Brain pericyte (primary cell): ENCODE measurements at regions not wholly inside any gene's neighbourhood (a gene's known extent, or its start where the extent isn't known, plus 50 kb on each side); places are given as distances from the start of the nearest gene placed in this dataset.
"Not testable (repeated sequence)": the region's sequence is repeated elsewhere in the genome, so short reads cannot be mapped to it uniquely, and the experiment has no call there.

Experiments used
- DNase-seq: peaks from one replicate; pipeline ENCODE4 v3.0.0-alpha.2; 2012; ENCODE audit warnings: low read depth, low spot score

DNA sequence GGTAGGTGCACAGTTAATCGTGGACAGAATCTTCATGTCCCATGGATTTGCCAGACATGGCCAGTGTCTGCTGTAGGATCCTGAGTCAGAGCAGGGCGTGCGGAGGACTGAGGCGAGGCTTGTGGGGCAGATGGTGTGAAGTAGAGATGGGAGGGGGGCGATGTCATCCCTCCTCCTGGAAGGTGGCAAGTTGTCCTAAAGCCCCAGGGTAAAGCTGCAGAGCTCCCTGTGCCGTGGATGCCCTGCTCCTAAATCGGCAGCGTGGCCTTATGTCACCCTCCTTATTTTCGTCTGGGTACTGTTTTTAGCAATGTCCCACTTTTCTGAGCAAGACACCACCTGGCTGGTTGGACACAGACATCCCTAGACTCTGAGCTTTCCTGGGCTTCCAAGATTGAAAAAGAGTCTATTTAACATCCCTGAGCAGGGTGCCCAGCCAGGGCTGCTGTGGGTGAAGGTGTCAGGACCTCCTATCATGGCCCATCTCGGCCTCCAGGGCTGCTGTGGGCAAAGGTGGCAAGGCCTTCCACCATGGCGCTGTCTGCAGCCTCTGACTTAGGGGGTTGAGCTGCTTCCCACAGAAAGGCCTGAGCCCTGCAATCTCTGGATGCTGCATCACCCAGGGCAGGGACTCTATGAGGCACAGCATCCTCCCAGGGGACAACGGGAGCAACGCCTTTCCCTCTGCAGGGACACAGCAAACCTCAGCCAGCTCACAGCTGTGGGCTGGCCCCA, 145.4 kb downstream of the TTLL2 start:
- DNase-seq = no peak

DNA sequence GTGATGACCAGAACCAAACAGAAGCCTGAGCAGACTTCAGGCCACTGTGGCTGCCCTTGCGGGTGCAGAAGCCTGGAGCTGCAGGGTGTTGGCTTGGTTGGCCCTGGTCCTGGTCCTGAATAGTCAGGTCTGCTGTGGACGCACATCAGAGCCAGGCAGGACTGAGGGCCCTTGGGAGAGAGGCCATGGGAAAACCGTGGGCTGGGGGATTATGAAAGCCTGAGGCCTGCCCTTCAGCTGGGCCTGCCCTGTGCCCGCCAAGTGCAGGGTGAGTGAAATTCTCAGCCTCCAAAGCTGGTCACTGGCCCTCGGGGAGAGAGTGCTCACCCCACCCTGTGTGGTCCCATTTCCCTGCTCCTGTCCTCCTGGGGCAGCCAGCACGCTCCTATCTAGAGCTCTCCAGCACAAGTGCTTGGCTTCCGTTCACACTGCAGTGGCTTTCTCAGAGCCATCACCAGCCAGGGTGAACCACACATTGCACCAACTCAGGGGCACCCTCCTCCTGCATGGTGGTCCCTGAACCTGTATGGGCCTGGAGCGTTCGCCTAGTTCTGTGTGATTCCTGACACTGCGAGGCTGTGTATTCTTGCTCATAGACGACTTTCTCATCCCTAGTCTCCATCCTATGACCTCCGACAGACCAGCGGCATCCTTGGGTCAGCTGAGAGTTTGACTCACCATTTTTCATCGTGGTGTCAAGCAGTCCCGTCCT, 146.1 kb downstream of the TTLL2 start:
- no peak for DNase-seq

DNA sequence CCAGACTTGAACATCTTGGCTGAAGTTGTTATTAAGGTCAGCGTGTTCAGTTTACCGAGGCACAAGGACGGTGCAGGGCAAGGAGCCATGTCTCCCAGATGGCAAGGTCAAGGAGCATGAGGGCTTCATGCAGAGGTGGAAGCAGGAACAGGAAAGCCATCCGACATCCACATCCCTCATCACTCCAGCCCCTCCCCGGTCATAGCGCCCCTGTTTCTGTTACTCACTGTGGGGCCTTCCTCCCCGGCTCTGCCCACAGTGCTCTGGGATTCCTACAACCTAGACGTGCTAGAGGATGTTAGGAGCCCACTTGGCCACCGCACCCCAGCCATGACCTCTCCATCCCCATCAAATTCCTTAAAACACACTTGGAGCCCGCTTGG, 146.7 kb downstream of the TTLL2 start:
- no peak for DNase-seq

DNA sequence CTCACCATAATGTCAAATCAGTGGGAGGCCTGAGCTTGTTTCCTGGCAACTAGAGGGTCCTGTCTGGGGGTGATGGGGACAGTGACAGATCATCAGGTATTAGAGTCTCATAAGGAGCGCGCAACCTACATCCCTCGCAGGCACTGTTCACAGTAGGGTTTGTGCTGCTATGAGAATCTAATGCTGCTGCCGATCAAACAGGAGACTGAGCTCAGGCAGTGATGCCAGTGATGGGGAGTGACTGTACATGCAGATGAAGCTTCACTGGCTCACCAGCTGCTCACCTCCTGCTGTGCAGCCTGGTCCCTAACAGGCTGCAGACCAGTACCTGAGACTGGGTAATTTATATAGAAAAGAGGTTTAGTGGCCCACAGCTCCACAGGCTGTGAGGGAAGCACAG, 147.3 kb downstream of the TTLL2 start:
- no peak for DNase-seq

DNA sequence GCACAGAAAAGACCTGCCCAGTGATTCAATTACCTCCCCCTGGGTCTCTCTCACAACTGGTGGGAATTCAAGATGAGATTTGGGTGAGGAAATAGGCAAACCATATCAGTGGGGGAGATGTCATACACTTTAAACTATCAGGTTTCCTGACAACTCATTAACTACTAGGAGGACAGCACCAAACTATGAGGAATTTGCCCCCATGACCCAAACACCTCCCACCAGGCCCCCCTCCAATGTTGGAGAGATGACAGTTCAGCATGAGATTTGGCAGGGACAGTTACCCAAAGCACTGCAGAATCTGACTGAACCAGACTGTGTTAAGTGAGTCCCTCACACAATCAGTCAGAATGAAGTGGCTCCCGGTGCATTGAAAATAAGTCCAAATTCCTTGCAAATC, 148.0 kb downstream of the TTLL2 start:
- no peak for DNase-seq

DNA sequence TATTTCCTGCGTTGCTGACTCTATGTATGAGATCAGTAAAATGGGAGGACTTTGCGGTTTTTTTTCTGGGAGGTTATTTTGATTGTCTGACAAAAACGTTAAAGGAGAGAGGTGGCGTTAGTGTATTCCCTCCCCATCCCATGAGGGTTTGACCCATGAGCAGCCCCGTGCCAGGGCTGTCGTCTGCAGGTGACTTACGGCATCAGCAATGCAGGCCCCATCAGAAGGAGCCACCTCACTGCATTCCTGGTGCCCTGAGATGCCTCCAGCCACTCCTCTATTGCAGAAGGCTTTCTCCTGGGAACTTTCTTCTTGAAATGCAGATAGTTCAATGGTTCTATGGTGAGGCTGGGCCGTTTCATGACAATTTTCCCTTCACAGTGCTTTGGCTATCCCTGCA, 149.3 kb downstream of the TTLL2 start:
- DNase-seq = no peak

DNA sequence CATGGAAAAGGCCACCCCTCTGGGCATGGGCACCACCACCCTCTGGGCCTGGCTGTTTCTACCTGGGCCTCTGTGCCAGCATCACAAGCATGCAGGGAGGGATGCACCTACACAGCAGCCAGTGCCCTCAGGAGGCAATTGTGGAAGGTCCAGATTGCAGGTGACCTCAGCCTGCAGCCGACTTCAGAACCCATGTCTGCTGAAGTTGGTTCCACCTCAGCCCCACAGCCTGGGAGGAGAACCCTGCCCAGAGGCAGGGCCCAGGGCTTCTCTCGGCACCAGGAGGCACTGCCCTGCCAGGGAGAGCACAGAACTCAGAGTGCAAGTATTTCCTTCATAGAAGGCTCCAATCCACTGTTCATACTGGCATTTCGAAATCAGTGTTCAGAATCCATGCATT, 149.8 kb downstream of the TTLL2 start:
- DNase-seq = no peak

DNA sequence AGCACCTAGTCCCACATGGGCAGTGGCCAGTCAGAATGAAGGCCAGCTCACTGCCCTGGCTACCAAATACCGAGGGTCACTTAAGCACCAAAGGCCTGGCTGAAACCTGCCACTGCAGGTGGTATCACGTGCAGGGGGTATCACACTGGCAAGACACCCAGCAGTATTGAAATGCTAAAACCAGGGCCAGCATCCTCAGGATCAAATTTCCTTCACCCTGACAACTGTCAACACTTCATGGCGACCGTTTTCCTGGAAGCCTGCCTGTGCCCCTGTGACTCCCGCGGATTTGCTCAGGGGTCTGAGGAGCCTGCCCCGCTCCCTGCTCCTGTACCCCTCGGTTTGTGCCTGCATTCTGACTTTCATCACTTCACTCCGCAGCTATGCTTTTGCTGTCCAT, 151.1 kb downstream of the TTLL2 start:
- DNase-seq = no peak

DNA sequence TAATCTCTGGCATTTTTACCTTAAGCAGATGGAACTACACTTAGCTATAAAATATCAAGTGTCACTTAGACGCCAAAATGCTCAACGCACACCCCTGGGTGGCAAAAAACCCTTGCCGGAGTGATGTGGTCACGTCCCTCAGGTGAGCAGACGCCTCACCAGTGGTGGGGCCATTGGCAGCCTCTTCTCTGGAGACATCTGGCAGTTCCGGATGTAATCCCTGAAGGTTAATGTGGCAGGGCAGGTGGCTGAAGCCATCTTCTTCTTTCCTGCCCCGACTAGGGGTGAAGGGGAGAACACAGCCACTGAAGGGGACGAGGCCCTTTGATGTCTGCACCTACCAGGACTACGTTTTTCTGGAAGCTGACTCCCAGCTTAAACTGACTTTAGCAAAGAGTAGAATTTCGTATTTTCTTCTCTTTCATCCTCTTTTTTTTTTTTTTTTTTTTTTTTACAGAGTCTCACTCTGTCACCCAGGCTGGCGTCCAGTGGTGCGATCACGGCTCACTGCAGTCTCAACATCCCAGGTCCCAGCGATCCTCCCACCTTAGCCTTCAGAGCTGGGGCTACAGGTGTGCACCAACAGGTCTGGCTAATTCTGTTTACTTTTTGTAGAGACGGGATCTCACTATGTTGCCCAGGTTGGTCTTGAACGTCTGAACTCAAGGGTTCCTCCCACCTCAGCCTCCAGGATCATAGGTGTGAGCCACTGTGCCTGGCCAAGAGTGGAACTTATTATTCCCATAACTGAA, 152.1 kb downstream of the TTLL2 start:
- DNase-seq = no peak

DNA sequence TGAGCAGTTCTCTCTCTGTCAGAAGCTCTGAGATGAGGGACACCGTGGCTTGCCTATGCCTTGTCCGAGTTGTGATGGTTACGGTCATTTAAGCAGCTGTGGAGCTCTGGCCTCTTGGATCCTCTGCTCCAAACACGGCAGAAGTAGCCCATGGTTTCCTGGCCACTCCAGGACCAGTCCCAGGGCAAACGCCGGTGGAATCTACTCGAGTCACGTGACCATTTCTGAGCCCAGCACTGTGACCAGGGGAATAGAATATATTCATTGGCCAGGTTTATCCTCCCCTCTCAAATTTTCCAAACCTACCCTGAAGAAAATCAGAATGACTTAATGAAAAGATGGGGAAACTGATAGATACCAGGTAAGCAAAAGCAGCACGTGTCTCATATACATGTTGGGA, 152.8 kb downstream of the TTLL2 start:
- no peak for DNase-seq

DNA sequence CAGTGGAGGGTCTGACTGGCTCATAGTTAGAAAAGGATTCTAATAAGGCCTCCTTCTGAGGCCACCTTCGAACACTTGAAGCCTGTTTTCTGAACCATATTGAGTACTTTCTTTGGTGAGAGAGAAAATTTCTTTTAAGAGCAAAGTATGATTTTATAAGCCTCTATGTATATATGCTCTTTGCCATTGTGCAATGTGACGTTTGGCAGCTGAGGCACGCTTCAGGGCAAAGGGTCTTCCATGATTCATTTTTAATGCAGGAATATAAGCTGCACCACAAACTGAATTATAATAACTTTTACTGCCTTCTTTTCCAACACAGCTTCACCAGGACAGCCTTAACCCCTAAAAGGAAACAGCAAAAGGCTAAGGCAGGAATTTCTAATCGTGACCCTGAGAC, 154.4 kb downstream of the TTLL2 start:
- DNase-seq = no peak

DNA sequence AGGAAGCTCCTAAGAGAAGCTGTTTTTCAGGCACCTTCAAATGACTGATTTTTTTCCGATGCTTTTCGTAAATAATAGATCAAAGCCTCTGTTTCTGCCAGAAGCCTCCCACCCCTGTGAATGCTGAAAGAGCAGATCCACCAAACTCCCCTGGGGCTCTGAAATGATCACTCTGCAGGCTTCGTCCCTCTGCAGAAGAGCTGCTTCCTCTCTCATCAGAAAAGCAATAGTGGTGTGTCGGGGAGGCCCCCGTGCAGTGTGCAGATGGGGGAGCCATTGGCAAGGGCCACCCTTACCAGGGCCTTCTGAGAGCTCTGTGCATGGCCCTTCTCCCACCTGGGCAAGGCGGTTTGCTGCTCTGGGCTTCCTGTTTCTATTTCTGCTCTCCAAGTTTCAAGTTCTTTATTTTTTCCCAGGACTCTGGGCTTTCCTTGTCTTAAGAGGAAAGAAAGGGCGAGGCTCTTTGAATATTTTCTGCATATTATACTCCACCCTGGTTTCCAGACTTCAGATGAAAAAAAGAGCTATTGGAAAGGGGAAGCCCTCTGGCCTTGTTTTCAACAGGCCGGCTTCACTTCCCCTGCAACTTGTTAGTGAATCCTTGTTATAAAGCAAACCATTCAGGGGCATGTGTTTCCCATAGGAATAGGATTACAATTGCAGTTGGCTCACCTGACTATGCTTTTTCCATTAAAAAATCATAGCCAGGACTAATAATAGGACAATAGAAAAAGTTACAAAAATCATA, 155.2 kb downstream of the TTLL2 start:
- DNase-seq = no peak

DNA sequence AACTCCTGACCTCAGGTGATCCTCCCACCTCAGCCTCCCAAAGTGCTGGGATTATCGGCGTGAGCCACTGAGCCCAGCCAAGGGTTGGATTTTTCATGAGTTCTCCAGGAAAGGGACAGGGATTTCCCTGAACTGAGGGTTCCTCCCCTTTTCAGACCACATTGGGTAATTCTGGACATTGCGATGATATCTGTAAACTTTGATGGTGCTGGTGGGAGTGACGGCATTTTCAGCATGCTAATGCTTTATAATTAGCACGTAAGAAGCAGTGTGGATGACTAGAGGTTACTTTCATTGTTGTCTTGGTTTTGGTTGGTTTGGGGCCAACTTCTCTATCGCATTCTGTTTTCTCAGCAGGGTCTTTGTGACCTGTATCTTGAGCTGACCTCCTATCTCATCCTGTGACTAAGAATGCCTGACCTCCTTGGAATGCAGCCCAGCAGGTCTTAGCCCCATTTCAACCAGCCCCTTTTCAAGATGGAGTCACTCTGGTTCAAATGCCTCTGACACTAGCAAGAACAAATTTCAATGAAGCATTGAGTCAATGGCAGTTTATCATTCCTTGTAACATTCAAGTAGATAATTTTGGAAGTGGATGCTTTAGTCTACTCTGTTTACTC, 156.5 kb downstream of the TTLL2 start:
- DNase-seq = no peak

DNA sequence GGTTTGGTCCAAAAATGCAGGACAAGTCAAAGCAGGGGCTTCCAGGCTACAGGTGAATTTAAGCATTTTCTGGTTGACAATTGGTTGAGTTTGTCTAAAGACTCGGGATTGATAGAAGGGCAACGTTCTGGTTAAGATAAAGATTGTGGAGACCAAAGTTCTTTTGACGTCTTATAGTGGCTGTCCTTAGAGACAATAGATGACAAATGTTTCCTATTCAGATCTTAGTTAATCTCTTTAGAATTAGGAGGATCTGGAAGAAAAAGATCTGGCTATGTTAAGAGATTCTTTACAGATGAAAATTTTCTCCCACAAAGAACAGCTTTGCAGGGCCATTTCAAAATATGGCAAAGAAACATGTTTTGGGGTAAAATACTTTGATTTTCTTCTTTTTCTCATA, 157.9 kb downstream of the TTLL2 start:
- not testable (repeated sequence) for DNase-seq

DNA sequence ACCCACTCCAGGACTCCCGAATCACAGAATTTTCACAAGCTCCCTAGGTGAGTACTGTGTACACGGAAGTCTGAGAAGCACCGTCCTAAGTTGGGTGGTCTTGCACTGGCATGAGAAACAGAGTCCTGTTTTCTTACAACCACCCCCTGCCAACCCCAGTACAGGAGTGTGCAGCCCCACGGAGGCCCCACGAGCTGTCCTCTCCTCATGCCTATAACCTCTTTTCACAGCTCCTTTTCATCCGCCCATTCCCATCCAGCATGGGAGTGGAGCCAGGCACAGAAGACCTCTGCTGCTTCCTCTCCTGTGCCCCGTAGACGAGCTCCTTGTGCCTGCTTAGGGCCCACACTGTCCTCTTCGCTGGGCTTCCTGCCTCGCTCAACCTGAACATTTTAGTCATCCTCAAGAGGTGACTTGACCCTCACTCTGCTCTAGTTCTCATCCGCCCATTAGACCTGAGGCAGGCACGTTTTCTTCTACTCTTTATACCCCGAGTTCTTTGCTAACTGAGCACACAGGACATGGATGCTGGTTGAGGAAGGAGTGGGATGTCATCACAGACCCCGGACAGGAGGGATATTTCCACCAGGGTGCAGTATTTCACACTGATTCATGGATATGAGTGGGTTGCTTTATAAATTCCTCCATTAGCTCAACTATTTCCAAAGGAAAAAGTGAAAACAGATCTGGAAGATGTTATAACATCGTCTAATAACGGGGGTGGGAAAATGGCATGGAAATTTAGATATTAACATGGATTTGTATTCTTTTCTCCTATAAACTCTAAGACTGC, 160.5 kb downstream of the TTLL2 start:
- no peak for DNase-seq

DNA sequence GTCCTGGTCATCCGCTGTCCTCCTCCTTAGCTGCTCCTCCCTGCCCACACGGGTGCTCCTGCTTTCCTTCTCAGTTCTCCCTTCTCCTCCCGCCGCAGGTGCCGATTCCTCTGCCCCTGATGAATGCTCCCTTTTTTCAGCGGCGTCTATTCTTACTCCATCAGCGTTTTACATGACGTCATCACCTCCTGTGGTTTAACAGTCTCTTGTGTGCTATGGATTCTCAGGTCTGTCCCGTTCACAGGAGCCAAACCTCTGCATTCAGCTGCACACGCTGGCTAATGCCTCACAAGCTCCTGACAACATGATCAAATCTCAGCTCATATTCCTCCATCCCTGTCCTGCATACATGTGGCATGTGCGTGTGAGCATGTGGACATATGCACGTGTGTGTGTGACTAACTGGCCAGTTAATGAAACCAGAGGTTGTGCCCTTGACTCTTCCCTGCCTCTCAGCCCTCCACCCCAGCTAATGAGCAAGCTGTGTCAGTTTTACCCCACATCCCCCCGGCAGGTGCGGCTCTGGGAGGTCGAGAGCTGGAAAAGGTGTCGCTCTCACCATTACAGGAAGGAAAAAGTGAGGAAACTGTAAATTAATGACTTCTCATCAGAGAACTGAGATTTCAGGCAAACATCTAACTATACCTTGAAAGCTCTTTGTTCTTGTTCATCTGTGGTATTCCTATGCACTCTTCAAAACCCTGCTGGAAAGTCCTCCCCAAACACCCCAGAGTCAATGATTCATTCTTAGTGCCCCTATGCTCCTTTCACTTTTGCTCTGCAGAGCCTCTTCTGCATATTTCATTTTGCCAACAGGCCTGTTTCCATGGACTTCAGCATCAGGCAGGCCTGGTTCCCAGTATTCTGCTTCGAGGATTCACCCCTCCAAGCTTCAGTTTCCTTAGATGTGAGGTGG, 163.1 kb downstream of the TTLL2 start:
- no peak for DNase-seq

DNA sequence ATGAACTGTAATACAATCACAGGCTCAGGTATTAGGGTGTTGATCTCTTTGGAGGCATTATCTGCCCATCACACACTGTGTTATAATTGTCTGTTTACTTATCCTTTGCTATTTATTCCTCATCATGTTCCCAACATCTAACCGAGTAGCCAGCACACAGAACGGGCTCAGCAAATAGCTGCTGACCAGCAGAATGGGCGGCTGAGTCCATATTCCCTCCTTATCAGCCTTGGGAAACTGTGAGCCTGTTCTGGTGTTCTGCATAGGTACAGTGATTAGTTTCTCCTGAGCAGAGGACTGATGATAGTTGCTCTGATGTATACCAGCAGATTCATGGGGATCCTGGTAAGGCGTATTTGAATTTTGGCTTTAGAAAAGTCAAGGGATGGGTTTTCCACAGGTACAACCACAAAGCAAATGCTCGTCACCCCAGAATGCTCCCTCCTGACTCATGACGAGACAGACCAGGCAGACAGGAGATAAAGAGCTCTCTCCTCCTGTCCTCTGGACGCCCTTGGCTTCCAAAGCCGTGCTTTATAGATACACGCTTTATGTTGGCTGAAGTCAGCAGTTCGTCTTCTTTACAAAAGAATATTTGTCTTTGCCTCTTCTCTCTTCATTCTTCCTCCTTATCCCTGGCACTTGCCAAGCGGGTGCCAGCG, 166.7 kb downstream of the TTLL2 start:
- no peak for DNase-seq

DNA sequence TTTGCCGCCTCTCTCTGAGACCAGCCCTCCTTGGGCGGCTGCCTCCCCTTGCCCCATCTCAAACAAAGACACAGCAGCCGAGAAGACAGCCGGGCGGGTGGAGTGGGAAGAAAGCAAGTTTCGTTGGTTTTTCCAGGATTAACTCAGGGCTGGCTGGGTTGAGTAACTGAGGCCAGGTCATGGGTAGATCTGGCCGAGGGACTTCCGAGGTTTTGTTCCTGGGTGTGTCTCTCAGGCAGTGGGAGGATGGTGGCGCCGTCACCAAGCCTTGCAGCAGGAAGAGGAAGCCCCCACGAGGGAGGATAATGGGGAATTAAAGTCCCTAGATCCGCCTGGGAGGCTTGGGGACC, 167.2 kb downstream of the TTLL2 start:
- no peak for DNase-seq

DNA sequence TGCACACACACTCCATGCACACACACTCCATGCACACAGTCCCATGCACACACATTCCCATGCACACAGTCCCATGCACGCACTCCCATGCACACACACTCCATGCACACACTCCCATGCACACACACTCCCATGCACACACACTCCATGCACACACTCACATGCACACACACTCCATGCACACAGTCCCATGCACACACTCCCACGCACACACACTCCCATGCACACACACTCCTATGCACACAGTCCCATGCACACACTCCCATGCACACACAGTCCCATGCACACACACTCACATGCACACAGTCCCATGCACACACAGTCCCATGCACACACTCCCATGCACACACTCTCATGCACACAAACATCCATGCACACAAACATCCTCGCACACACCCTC, 168.4 kb downstream of the TTLL2 start:
- no peak for DNase-seq
